ENCODE measurements at regions not wholly inside any gene's neighbourhood (a gene's known extent, or its start where the extent isn't known, plus 50 kb on each side); places are given as distances from the start of the nearest gene placed in this dataset.

DNA sequence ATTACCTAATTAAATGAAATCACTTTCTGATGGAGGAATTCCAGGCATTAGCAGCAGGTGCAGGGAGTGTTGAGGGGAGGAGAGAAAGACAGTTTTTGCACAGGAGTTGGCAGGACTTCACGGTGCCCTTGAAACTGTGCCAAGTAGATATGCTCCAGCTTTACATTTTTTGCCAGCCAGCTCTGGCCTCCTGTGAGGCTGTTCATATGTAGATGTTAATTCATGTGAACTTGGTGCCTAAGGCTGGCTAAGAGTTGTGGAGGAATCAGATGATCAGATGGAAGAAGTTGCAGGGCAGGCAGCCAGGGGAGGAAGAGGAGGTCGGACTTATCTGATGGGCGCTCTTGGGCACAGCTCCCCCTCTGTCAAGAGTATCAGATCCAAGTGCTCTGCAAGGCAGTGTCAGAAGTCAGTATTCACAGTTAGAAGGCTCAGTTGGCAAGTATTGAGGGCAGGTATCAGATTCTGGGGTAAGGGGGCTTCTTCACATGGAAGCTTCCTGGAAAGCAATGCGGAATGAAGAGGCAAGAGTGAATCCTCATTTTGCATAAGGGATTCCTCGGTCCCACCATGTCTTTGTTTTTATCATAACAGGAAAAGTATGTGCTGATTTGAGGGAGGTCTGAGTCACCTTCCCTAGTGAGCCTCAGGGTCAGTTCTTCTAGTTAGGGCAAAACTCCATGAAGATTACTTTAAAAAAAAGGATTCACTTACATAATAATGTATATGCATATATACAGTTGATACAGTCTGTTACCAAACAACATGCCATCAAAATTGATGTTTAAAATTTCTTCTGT, 172.6 kb upstream of the UMPS start:
- no peak for DNase-seq (ENCODE audit: low spot score)
- no peak overlapping the region for H2AFZ ChIP-seq (ENCODE audit: low read length)
- H3K4me2 ChIP-seq (ENCODE audit: low read length) = no peak overlapping the region
- intact Hi-C loops (cut with micrococcal nuclease; ENCODE audit: unreplicated experiment) = no loop called here
- ChIA-PET POLR2A (interaction anchor here (0.6 kb wide), 1 partner anchor 495 kb away, joined by 4 read pairs; no protein-coding TSS in a partner anchor), CTCF (ENCODE audit: unreplicated experiment) (interaction anchor here (0.6 kb wide), 1 partner anchor 1467 kb away, joined by 3 read pairs; no protein-coding TSS in a partner anchor)
- H3K27ac ChIP-seq (ENCODE audit: low read depth, low read length, poor library complexity, severe bottlenecking) = no peak overlapping the region
- no peak overlapping the region for H3K4me3 ChIP-seq (ENCODE audit: low read depth, low read length, poor library complexity, severe bottlenecking)
- H3K4me1 ChIP-seq (ENCODE audit: insufficient read depth, low read length, poor library complexity, severe bottlenecking) = no peaks in the 10 kb centered on the region
- no peaks in the 10 kb centered on the region for H3K79me2 ChIP-seq (ENCODE audit: insufficient read depth, low read depth, low read length)
- H3K9me3 ChIP-seq (ENCODE audit: low read length) = no peaks in the 10 kb centered on the region
- BruUV-seq (replicated peaks) = no TSS peak
- TF ChIP-seq EZH2phosphoT487 (IDR thresholded peaks at IDR 0.05; ENCODE audit: borderline replicate concordance, low read depth, low read length) = no peak
- TF ChIP-seq, protein P1, sequence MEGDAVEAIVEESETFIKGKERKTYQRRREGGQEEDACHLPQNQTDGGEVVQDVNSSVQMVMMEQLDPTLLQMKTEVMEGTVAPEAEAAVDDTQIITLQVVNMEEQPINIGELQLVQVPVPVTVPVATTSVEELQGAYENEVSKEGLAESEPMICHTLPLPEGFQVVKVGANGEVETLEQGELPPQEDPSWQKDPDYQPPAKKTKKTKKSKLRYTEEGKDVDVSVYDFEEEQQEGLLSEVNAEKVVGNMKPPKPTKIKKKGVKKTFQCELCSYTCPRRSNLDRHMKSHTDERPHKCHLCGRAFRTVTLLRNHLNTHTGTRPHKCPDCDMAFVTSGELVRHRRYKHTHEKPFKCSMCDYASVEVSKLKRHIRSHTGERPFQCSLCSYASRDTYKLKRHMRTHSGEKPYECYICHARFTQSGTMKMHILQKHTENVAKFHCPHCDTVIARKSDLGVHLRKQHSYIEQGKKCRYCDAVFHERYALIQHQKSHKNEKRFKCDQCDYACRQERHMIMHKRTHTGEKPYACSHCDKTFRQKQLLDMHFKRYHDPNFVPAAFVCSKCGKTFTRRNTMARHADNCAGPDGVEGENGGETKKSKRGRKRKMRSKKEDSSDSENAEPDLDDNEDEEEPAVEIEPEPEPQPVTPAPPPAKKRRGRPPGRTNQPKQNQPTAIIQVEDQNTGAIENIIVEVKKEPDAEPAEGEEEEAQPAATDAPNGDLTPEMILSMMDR (conservative IDR thresholded peaks at IDR 0.05; ENCODE audit: low read length) = no peak
- H3K36me3 ChIP-seq (ENCODE audit: insufficient read depth, low read length) = no peaks in the 10 kb centered on the region
- no peaks in the 10 kb centered on the region for H4K20me1 ChIP-seq (ENCODE audit: insufficient read depth, low read length)
- no peaks in the 10 kb centered on the region for H3K9me2 ChIP-seq (ENCODE audit: insufficient read depth, low read length)

DNA sequence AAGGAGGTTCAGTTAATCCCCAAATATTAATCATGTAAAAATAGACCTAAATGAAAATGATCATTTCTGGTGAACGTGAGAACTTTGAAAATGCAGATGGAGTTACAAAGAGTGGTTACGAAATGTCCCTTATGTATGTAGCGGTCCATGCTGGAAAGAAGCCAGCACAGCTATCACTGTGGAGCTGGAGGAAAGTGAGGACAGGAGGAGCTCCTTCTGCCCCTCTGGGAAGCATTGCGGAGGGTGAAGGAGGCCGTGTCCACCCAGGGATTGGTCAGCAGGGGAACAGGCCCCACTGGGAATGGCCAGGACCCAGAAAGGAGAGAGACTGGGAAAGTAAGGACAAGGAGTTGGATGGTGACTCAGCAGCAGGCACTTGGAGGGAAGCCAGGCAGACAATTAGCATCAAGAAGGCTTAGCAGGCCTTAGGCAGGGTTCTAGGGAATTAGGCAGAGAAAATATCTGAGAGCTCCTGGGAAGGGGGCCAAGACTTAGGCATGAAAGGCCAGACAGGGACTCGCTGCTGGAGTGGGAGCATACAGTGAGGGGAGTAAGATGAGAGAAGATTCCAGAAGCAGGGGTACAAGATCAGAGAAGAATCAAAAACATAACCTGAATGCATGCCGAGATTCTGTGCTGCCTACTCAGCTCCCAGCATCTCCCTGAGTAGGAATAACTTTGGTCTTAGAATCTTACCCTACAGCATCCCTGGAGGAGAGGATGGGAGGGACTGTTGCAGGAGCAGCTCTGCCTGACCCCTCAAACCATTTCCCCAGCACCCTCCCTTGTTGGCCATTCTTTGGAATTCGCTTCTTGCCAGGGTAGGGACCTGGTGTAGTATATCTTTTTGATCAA, 171.0 kb upstream of the UMPS start:
- no peak for DNase-seq (ENCODE audit: low spot score)
- no TSS peak for BruUV-seq (replicated peaks)
- Histone ChIP-seq H3K27ac (ENCODE audit: low read depth, low read length, poor library complexity, severe bottlenecking) (no peak overlapping the region), H4K20me1 (ENCODE audit: insufficient read depth, low read length) (no peaks in the 10 kb centered on the region), H3K4me1 (ENCODE audit: insufficient read depth, low read length, poor library complexity, severe bottlenecking) (no peaks in the 10 kb centered on the region), H3K4me2 (ENCODE audit: low read length) (no peak overlapping the region), H3K9me2 (ENCODE audit: insufficient read depth, low read length) (no peaks in the 10 kb centered on the region), H3K9me3 (ENCODE audit: low read length) (no peaks in the 10 kb centered on the region), H2AFZ (ENCODE audit: low read length) (no peak overlapping the region), H3K4me3 (ENCODE audit: low read depth, low read length, poor library complexity, severe bottlenecking) (no peak overlapping the region), H3K36me3 (ENCODE audit: insufficient read depth, low read length) (no peaks in the 10 kb centered on the region), H3K79me2 (ENCODE audit: insufficient read depth, low read depth, low read length) (no peaks in the 10 kb centered on the region)
- intact Hi-C loops (cut with micrococcal nuclease; ENCODE audit: unreplicated experiment) = no loop called here
- ChIA-PET CTCF (ENCODE audit: unreplicated experiment) (interaction anchor here (0.5 kb wide), 1 partner anchor 326 kb away, joined by 5 read pairs; no protein-coding TSS in a partner anchor), POLR2A (interaction anchor here (0.7 kb wide), 1 partner anchor 202 kb away, joined by 3 read pairs; no protein-coding TSS in a partner anchor)
- TF ChIP-seq, protein P1 (conservative IDR thresholded peaks at IDR 0.05; ENCODE audit: low read length) = no peak
- TF ChIP-seq EZH2phosphoT487 (IDR thresholded peaks at IDR 0.05; ENCODE audit: borderline replicate concordance, low read depth, low read length) = no peak

Data from OCI-LY7 (cell line).